ENCODE measurements at regions not wholly inside any gene's neighbourhood (a gene's known extent, or its start where the extent isn't known, plus 50 kb on each side); places are given as distances from the start of the nearest gene placed in this dataset.
A peak's percentile ranks its signal among the peaks of the same experiment; 100 is the strongest.

DNA sequence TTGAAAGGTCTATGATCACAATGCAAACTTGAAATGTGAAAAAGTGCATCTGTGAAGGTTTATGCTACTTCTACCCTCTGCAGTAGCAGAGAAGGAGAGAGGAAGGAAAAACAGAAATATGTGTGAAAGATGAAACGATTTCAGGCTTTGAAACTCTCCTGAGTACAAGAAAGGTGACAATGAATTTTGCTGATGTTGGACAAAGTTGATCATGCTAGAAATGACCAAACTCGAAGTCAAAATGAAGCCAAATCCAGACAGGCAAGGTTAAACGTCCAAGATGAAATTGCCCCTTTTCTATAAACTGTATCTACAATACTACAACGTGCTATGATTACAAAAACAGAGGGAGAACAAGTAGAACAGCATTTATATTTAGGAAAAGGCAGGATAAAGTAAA is 67.0 kb upstream of the C7orf33 start:
- peaks cover 0 to 13% (median 0%) of the 10 kb centered on the region in 4 donors for H3K27me3 ChIP-seq
- no peak overlapping the region for H3K4me3 ChIP-seq
- intact Hi-C loops (cut with DNase I) = no loop called here
- ATAC-seq = no peak
- 28 to 47% methylated on average over 4 of the region's 4 CpGs for WGBS, 2 donors
- no peaks in the 10 kb centered on the region for H3K9me3 ChIP-seq
- H3K27ac ChIP-seq = no peak overlapping the region
- H3K4me1 ChIP-seq = no peaks in the 10 kb centered on the region
- FAIRE-seq = no peak
- TF ChIP-seq CTCF (IDR thresholded peaks at IDR 0.05) = no peak
- no peak for DNase-seq
- no peaks in the 10 kb centered on the region for H3K36me3 ChIP-seq

GRCh38 chr7:148524479-148525224 is 65.9 kb upstream of the C7orf33 start:
- DNase-seq (no peak), FAIRE-seq (no peak), ATAC-seq (no peak)
- Histone ChIP-seq H3K4me1 (no peaks in the 10 kb centered on the region), H3K9me3 (no peaks in the 10 kb centered on the region), H3K27me3 (peaks cover 0 to 13% (median 0%) of the 10 kb centered on the region in 4 donors), H3K27ac (no peak overlapping the region), H3K36me3 (no peaks in the 10 kb centered on the region), H3K4me3 (no peak overlapping the region)
- WGBS, 2 donors = 22 to 27% methylated on average over 7 of the region's 7 CpGs
- TF ChIP-seq CTCF (IDR thresholded peaks at IDR 0.05) = no peak
- intact Hi-C loops (cut with DNase I) = no loop called here

DNA sequence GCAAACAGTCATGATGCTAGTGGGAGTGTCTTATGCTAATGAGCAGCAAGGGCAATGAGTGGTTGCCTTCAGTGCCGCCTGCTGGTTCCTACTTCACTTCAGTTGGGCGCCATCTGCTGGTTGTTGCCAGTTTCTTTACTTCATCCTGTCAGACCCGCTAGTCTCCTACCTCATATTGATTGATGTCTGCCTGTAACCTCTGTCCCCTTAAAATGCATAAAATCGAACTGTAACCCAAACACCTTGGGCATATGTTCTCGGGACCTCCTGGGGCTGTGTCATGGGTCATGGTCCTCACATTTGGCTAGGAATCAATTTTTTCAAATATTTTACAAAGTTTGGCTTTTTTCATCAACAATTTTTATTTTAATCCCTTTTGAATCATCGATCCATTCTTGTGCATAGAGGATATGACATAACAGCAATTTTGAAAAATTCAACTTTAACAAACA is 62.8 kb upstream of the C7orf33 start:
- WGBS, 2 donors = 13 to 21% methylated on average over 6 of the region's 6 CpGs
- ATAC-seq (peak; percentile 73 to 93 (median 88)), DNase-seq (peak; percentile 49 to 77 (median 66)), FAIRE-seq (no peak)
- intact Hi-C loops (cut with DNase I) = no loop called here
- H3K27ac ChIP-seq = no peak overlapping the region
- H3K4me1 ChIP-seq = no peaks in the 10 kb centered on the region
- no peaks in the 10 kb centered on the region for H3K36me3 ChIP-seq
- H3K9me3 ChIP-seq = no peaks in the 10 kb centered on the region
- TF ChIP-seq CTCF (IDR thresholded peaks at IDR 0.05) = peak; percentile 30 to 69 (median 51)
- no peak overlapping the region for H3K4me3 ChIP-seq
- peaks cover 0 to 4% (median 0%) of the 10 kb centered on the region in 4 donors for H3K27me3 ChIP-seq

DNA sequence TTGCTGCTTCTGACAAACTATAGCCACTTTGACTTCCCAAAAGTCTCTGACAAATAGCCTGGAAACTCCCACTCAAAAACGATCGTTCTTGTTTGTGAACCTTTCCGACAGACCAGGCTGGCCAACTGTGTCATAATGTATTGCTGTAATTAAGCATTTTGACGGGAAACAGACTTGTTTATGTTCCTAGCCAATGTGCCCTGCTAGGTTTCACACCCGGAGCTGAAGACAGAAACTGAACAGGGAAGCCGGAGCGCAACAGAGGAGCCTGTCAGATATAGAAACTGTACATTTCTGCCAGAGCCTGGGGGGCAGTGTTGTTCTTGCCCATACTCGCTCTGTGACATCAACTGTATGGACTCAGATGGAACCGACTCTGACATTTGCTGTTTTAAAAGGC is 55.3 kb upstream of the C7orf33 start:
- intact Hi-C loops (cut with DNase I) = no loop called here
- no peak for DNase-seq
- 31 to 32% methylated on average over 9 of the region's 9 CpGs for WGBS, 2 donors
- ATAC-seq = peak in 2 of 4 donors; percentile 45 to 54
- Histone ChIP-seq H3K4me3 (no peak overlapping the region), H3K9me3 (no peaks in the 10 kb centered on the region), H3K27ac (no peak overlapping the region), H3K36me3 (no peaks in the 10 kb centered on the region), H3K27me3 (no peaks in the 10 kb centered on the region), H3K4me1 (no peaks in the 10 kb centered on the region)
- FAIRE-seq = no peak
- TF ChIP-seq CTCF (IDR thresholded peaks at IDR 0.05) = no peak

DNA sequence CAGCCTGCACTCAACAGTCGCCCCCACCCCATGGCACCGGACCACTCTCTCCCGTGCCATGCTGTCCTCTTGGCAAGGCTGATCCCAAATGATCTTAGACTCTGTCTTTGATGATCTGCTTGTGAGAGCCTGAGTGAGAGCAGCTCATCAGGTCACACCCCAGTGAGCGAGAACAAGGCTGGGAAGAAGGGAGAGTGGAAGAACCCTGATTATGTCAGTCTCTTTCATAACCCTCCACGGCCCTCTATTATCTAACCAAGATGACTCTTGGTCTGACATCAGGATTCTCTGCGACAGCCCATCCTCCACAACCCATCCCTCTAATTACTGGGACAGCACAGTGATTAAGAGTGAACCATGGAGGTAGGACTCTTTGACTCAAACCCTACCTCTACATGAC is 53.1 kb upstream of the C7orf33 start:
- no peaks in the 10 kb centered on the region for H3K4me1 ChIP-seq
- no peak for FAIRE-seq
- DNase-seq = no peak
- H3K36me3 ChIP-seq = no peaks in the 10 kb centered on the region
- no peaks in the 10 kb centered on the region for H3K27me3 ChIP-seq
- no peaks in the 10 kb centered on the region for H3K9me3 ChIP-seq
- no peak overlapping the region for H3K27ac ChIP-seq
- 80 to 81% methylated on average over 6 of the region's 6 CpGs for WGBS, 2 donors
- intact Hi-C loops (cut with DNase I) = no loop called here
- no peak for ATAC-seq
- no peak overlapping the region for H3K4me3 ChIP-seq
- TF ChIP-seq CTCF (IDR thresholded peaks at IDR 0.05) = no peak
